Neural cell (in vitro differentiated cells): ENCODE measurements at regions not wholly inside any gene's neighbourhood (a gene's known extent, or its start where the extent isn't known, plus 50 kb on each side); places are given as distances from the start of the nearest gene placed in this dataset.

Source experiments
- H2AFZ ChIP-seq: fragments of 200-600, 300-800 bp; sonication (generic), shearing (Covaris generic); 2 replicates; pipeline ENCODE4 v1.6.0; 2014; ENCODE audit warnings: low read depth, mild to moderate bottlenecking, antibody characterized with exemption, low read length, moderate library complexity
- H3F3A ChIP-seq: fragments of 200-600 bp; shearing (Covaris generic); 2 replicates; pipeline ENCODE4 v1.6.1; 2016; ENCODE audit warnings: mild to moderate bottlenecking, moderate library complexity, mixed read lengths, antibody characterized with exemption, low read length; ENCODE audit not compliant: insufficient read depth, poor library complexity, severe bottlenecking
- H3K27ac ChIP-seq: fragments of 200-600, 300-800 bp; sonication (generic), shearing (Covaris generic); 2 replicates; pipeline ENCODE4 v1.5.1; 2014; ENCODE audit warnings: mild to moderate bottlenecking, low read length, moderate library complexity
- H3K27me3 ChIP-seq: fragments of 300-800, 200-600 bp; sonication (generic), shearing (Covaris generic); 2 replicates; pipeline ENCODE4 v1.6.0; 2014; ENCODE audit warnings: mild to moderate bottlenecking, low read depth, low read length, moderate library complexity; ENCODE audit not compliant: insufficient read depth
- H3K36me3 ChIP-seq: fragments of 300-800, 200-600 bp; sonication (generic), shearing (Covaris generic); 2 replicates; pipeline ENCODE4 v1.5.1; 2014; ENCODE audit warnings: mild to moderate bottlenecking, antibody characterized with exemption, low read length, moderate library complexity; ENCODE audit not compliant: insufficient read depth
- H3K4me2 ChIP-seq: fragments of 300-800, 200-600 bp; sonication (generic), shearing (Covaris generic); 2 replicates; pipeline ENCODE4 v1.6.0; 2014; ENCODE audit warnings: mild to moderate bottlenecking, low read length
- H3K4me3 ChIP-seq: fragments of 300-800, 200-600 bp; sonication (generic), shearing (Covaris generic); 2 replicates; pipeline ENCODE4 v1.5.1; 2014; ENCODE audit warnings: mild to moderate bottlenecking, low read length, moderate library complexity
- H3K79me2 ChIP-seq: fragments of 200-600 bp; shearing (Covaris generic); replicated peaks from 2 replicates; pipeline ENCODE4 v1.6.0; 2014; ENCODE audit warnings: mild to moderate bottlenecking, low read length, moderate library complexity; ENCODE audit not compliant: insufficient read depth
- H3K9ac ChIP-seq: fragments of 300-800, 200-600 bp; sonication (generic), shearing (Covaris generic); 2 replicates; pipeline ENCODE4 v1.6.1; 2016; ENCODE audit warnings: mild to moderate bottlenecking, low read length, mixed read lengths
- H3K9me2 ChIP-seq: fragments of 200-600 bp; shearing (Covaris generic); 2 replicates; pipeline ENCODE4 v1.6.1; 2016; ENCODE audit warnings: mild to moderate bottlenecking, low read length, mixed read lengths; ENCODE audit not compliant: insufficient read depth
- H3K9me3 ChIP-seq: fragments of 200-600, 300-800 bp; sonication (generic), shearing (Covaris generic); 2 replicates; pipeline ENCODE4 v1.6.1; 2016; ENCODE audit warnings: mild to moderate bottlenecking, mixed run types, low read length, moderate library complexity, mixed read lengths
- H4K20me1 ChIP-seq: fragments of 200-600 bp; shearing (Covaris generic); 2 replicates; pipeline ENCODE4 v1.6.1; 2016; ENCODE audit warnings: mild to moderate bottlenecking, mixed run types; ENCODE audit not compliant: insufficient read depth
- CTCF ChIP-seq: fragments of 450-650 bp; IDR thresholded peaks from 2 replicates; pipeline ENCODE4 v1.5.1; 2014; ENCODE audit warnings: antibody characterized with exemption, mild to moderate bottlenecking, moderate library complexity; ENCODE audit not compliant: poor library complexity, severe bottlenecking
- EP300 ChIP-seq: fragments of 450-650 bp; conservative IDR thresholded peaks from 2 replicates; pipeline ENCODE4 v1.6.1; 2014; ENCODE audit warnings: antibody characterized with exemption, mild to moderate bottlenecking, moderate library complexity; ENCODE audit not compliant: poor library complexity, severe bottlenecking
- EZH2 ChIP-seq: fragments of 200-600, 300-800 bp; shearing (Covaris generic), sonication (generic); IDR thresholded peaks from 2 replicates; pipeline ENCODE4 v1.6.1; 2014; ENCODE audit warnings: antibody characterized with exemption, low read length, borderline replicate concordance, mild to moderate bottlenecking; ENCODE audit not compliant: insufficient read depth, poor library complexity, severe bottlenecking
- MXI1 ChIP-seq: fragments of 450-650 bp; conservative IDR thresholded peaks from 2 replicates; pipeline ENCODE4 v1.6.1; 2014; ENCODE audit warnings: antibody characterized with exemption, mild to moderate bottlenecking; ENCODE audit not compliant: poor library complexity, severe bottlenecking
- POLR2AphosphoS5 ChIP-seq: IDR thresholded peaks from 2 replicates; pipeline ENCODE4 v1.6.1; 2012
- RAD21 ChIP-seq: fragments of 450-650 bp; conservative IDR thresholded peaks from 2 replicates; pipeline ENCODE4 v1.6.1; 2014; ENCODE audit warnings: antibody characterized with exemption, mild to moderate bottlenecking, moderate library complexity
- REST ChIP-seq: IDR thresholded peaks from 2 replicates; pipeline ENCODE4 v1.6.1; 2012; ENCODE audit warnings: borderline replicate concordance
- SMC3 ChIP-seq: fragments of 450-650 bp; conservative IDR thresholded peaks from 2 replicates; pipeline ENCODE4 v1.6.1; 2014; ENCODE audit warnings: antibody characterized with exemption, mild to moderate bottlenecking, moderate library complexity; ENCODE audit not compliant: poor library complexity
- TAF1 ChIP-seq: IDR thresholded peaks from 2 replicates; pipeline ENCODE4 v1.6.1; 2012; ENCODE audit warnings: low read depth

DNA sequence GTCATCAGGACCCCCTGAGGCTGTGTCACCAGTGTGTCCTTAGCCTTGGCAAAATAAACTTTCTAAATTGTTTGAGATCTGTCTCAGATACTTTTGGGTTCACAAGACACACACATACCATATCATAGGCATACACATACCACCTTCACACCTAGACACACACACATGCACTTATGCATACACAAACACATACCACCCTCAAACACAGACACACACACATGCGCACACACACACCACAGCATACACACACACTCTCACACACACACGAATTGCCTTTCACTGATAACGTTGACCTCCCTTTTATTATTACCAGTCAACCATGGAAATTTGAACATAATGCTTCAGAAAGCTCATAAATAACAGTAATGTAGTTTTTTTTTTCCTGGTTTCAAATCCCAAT lies 108.6 kb upstream of the MYLIP start:
- Histone ChIP-seq H4K20me1 (no peaks in the 10 kb centered on the region), H3K9me2 (no peaks in the 10 kb centered on the region), H2AFZ (no peak overlapping the region), H3K9ac (no peak overlapping the region), H3K27me3 (no peaks in the 10 kb centered on the region), H3K4me2 (no peak overlapping the region), H3K79me2 (no peaks in the 10 kb centered on the region), H3K4me3 (no peak overlapping the region), H3F3A (no peaks in the 10 kb centered on the region), H3K9me3 (no peaks in the 10 kb centered on the region), H3K27ac (no peak overlapping the region), H3K36me3 (no peaks in the 10 kb centered on the region)
- TF ChIP-seq EZH2 (no peak), RAD21 (no peak), TAF1 (no peak), REST (no peak), SMC3 (no peak), MXI1 (no peak), POLR2AphosphoS5 (no peak)

GRCh38 chr6:16019462-16019861 lies 109.4 kb upstream of the MYLIP start:
- no peaks in the 10 kb centered on the region for H3K36me3 ChIP-seq
- H3K4me3 ChIP-seq = no peak overlapping the region
- H3K9ac ChIP-seq = no peak overlapping the region
- H3K9me2 ChIP-seq = no peaks in the 10 kb centered on the region
- no peaks in the 10 kb centered on the region for H3F3A ChIP-seq
- no peaks in the 10 kb centered on the region for H3K9me3 ChIP-seq
- no peak overlapping the region for H3K27ac ChIP-seq
- H3K79me2 ChIP-seq = no peaks in the 10 kb centered on the region
- no peaks in the 10 kb centered on the region for H3K27me3 ChIP-seq
- no peak overlapping the region for H2AFZ ChIP-seq
- TF ChIP-seq EZH2 (no peak), REST (no peak), CTCF (no peak), TAF1 (no peak), RAD21 (no peak), EP300 (no peak), SMC3 (no peak), POLR2AphosphoS5 (no peak), MXI1 (no peak)
- H4K20me1 ChIP-seq = no peaks in the 10 kb centered on the region
- no peak overlapping the region for H3K4me2 ChIP-seq
